ENCODE measurements at regions not wholly inside any gene's neighbourhood (a gene's known extent, or its start where the extent isn't known, plus 50 kb on each side); places are given as distances from the start of the nearest gene placed in this dataset.

DNA sequence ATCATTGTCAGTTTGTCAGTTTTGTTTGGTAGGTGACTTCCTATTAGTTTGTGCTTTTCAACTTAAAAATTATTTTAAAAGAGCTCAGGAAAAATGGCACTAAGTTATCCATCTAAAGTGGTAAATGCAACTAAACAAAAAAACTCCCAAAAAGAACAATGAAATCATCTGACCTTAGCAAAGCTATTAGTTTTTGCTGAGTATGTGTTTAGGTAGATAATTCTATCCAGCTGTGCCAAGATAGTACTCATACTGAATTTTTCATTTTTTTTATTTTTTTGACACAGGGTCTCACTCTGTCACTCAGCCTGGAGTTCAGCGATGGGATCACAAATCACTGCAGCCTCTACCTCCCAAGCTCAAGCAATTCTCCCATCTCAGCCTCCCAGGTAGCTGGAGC is 645.3 kb downstream of the TBC1D4 start:
- Mint-ChIP-seq H3K9me3 (peaks cover 4% of the 10 kb centered on the region; the same call in 1 of the 2 replicates), H3K4me3 (no peak overlapping the region), H3K27me3 (ENCODE audit: low read depth) (no peaks in the 10 kb centered on the region), H3K36me3 (no peaks in the 10 kb centered on the region), H3K4me1 (no peaks in the 10 kb centered on the region), H3K27ac (no peak overlapping the region)
- ATAC-seq (no peak), DNase-seq (ENCODE audit: low spot score) (no peak)
- ChIA-PET CTCF (no interaction called here), POLR2A (no interaction called here)
- TF ChIP-seq GTF2I (CRISPR knock-in tag; conservative IDR thresholded peaks at IDR 0.05), result no peak
- TF ChIP-seq OVOL2 (CRISPR knock-in tag; IDR thresholded peaks at IDR 0.05; ENCODE audit: borderline replicate concordance), result no peak
- TF ChIP-seq ZNF219 (CRISPR knock-in tag; IDR thresholded peaks at IDR 0.05; ENCODE audit: borderline replicate concordance), result no peak
- TF ChIP-seq SOX15 (CRISPR knock-in tag; IDR thresholded peaks at IDR 0.05), result no peak
- TF ChIP-seq RORB (CRISPR knock-in tag; IDR thresholded peaks at IDR 0.05), result no peak
- TF ChIP-seq, protein P1, sequence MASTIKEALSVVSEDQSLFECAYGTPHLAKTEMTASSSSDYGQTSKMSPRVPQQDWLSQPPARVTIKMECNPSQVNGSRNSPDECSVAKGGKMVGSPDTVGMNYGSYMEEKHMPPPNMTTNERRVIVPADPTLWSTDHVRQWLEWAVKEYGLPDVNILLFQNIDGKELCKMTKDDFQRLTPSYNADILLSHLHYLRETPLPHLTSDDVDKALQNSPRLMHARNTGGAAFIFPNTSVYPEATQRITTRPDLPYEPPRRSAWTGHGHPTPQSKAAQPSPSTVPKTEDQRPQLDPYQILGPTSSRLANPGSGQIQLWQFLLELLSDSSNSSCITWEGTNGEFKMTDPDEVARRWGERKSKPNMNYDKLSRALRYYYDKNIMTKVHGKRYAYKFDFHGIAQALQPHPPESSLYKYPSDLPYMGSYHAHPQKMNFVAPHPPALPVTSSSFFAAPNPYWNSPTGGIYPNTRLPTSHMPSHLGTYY (CRISPR knock-in tag; IDR thresholded peaks at IDR 0.05), result no peak
- TF ChIP-seq NFYB (CRISPR knock-in tag; conservative IDR thresholded peaks at IDR 0.05; ENCODE audit: low read depth), result no peak

GRCh38 chr13:74835579-74835978 is 646.4 kb downstream of the TBC1D4 start:
- Mint-ChIP-seq H3K9me3 (peaks cover 4% of the 10 kb centered on the region; the same call in 1 of the 2 replicates), H3K36me3 (no peaks in the 10 kb centered on the region), H3K4me3 (no peak overlapping the region), H3K27me3 (ENCODE audit: low read depth) (no peaks in the 10 kb centered on the region), H3K27ac (no peak overlapping the region), H3K4me1 (no peaks in the 10 kb centered on the region)
- no peak for DNase-seq (ENCODE audit: low spot score)
- CTCF ChIA-PET, result no interaction called here
- no peak for ATAC-seq
- TF ChIP-seq CTCF (IDR thresholded peaks at IDR 0.05), result no peak
- TF ChIP-seq, protein P2, sequence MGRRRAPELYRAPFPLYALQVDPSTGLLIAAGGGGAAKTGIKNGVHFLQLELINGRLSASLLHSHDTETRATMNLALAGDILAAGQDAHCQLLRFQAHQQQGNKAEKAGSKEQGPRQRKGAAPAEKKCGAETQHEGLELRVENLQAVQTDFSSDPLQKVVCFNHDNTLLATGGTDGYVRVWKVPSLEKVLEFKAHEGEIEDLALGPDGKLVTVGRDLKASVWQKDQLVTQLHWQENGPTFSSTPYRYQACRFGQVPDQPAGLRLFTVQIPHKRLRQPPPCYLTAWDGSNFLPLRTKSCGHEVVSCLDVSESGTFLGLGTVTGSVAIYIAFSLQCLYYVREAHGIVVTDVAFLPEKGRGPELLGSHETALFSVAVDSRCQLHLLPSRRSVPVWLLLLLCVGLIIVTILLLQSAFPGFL (CRISPR knock-in tag; IDR thresholded peaks at IDR 0.05; ENCODE audit: borderline replicate concordance), result no peak
- TF ChIP-seq SP1 (CRISPR knock-in tag; conservative IDR thresholded peaks at IDR 0.05), result no peak
- no peak for TF ChIP-seq ZNF512 (CRISPR knock-in tag; IDR thresholded peaks at IDR 0.05; ENCODE audit: borderline replicate concordance)
- no peak for TF ChIP-seq ARID4B (CRISPR knock-in tag; IDR thresholded peaks at IDR 0.05; ENCODE audit: borderline replicate concordance)
- TF ChIP-seq MYBL2 (CRISPR knock-in tag; IDR thresholded peaks at IDR 0.05), result no peak
- TF ChIP-seq E2F5 (CRISPR knock-in tag; IDR thresholded peaks at IDR 0.05), result no peak
- TF ChIP-seq, protein P1 (CRISPR knock-in tag; IDR thresholded peaks at IDR 0.05), result no peak
- TF ChIP-seq SMAD4 (CRISPR knock-in tag; IDR thresholded peaks at IDR 0.05), result no peak
- TF ChIP-seq PRDM15 (CRISPR knock-in tag; IDR thresholded peaks at IDR 0.05), result no peak
- POLR2A ChIA-PET, result no interaction called here

All from WTC11 (cell line).